Epithelial cell of esophagus (primary cell): ENCODE measurements at regions not wholly inside any gene's neighbourhood (a gene's known extent, or its start where the extent isn't known, plus 50 kb on each side); places are given as distances from the start of the nearest gene placed in this dataset.
A peak's percentile ranks its signal among the peaks of the same experiment; 100 is the strongest.

Experiments
- DNase-seq: peaks from one replicate; pipeline ENCODE4 v3.0.0; 2010; ENCODE audit warnings: low read depth
- H3K4me3 ChIP-seq: 2 replicates; pipeline ENCODE4 v1.5.1; 2011; ENCODE audit warnings: mild to moderate bottlenecking, low read length, control low read depth
- CTCF ChIP-seq: IDR thresholded peaks from 2 replicates; pipeline ENCODE4 v1.5.1; 2011; ENCODE audit warnings: low read depth, mild to moderate bottlenecking, low read length, control low read depth, inconsistent platforms; ENCODE audit not compliant: insufficient read depth; ENCODE audit errors: missing control alignments

GRCh38 chr9:7707934-7708333 is 91.6 kb downstream of the DMAC1 start:
- DNase-seq: peak; percentile 43
- TF ChIP-seq CTCF: no peak
- no peak overlapping the region for H3K4me3 ChIP-seq

GRCh38 chr9:7704543-7704942 is 95.0 kb downstream of the DMAC1 start:
- TF ChIP-seq CTCF: no peak
- no peak for DNase-seq
- no peak overlapping the region for H3K4me3 ChIP-seq

- no peak for DNase-seq
- no peak overlapping the region for H3K4me3 ChIP-seq
- TF ChIP-seq CTCF: no peak
Observed at GRCh38 chr9:7691909-7692308, 107.7 kb downstream of the DMAC1 start.

GRCh38 chr9:7690014-7690413 is 109.6 kb downstream of the DMAC1 start:
- no peak for DNase-seq
- H3K4me3 ChIP-seq: no peak overlapping the region
- no peak for TF ChIP-seq CTCF

GRCh38 chr9:7688626-7689025 is 111.0 kb downstream of the DMAC1 start:
- TF ChIP-seq CTCF: no peak
- H3K4me3 ChIP-seq: no peak overlapping the region
- DNase-seq: no peak

GRCh38 chr9:7676609-7677156 is 122.9 kb downstream of the DMAC1 start:
- DNase-seq: no peak
- no peak overlapping the region for H3K4me3 ChIP-seq
- no peak for TF ChIP-seq CTCF

- H3K4me3 ChIP-seq: no peak overlapping the region
- TF ChIP-seq CTCF: no peak
- DNase-seq: peak; percentile 82
Observed at GRCh38 chr9:7671847-7672246, 127.7 kb downstream of the DMAC1 start.
